ENCODE measurements at regions not wholly inside any gene's neighbourhood (a gene's known extent, or its start where the extent isn't known, plus 50 kb on each side); places are given as distances from the start of the nearest gene placed in this dataset.

- TF ChIP-seq CTCF (IDR thresholded peaks at IDR 0.05; ENCODE audit: borderline replicate concordance, control extremely low read depth, extremely low read depth, insufficient read depth, missing control alignments), result no peak
- in situ Hi-C loops (cut with MboI; ENCODE audit: low sequenced_read_pairs, unreplicated experiment), result no loop called here
- DNase-seq (ENCODE audit: low spot score), result peak; percentile 10
These were observed 325.4 kb downstream of the ZEB2 start for GRCh38 chr2:144194326-144195071.

DNA sequence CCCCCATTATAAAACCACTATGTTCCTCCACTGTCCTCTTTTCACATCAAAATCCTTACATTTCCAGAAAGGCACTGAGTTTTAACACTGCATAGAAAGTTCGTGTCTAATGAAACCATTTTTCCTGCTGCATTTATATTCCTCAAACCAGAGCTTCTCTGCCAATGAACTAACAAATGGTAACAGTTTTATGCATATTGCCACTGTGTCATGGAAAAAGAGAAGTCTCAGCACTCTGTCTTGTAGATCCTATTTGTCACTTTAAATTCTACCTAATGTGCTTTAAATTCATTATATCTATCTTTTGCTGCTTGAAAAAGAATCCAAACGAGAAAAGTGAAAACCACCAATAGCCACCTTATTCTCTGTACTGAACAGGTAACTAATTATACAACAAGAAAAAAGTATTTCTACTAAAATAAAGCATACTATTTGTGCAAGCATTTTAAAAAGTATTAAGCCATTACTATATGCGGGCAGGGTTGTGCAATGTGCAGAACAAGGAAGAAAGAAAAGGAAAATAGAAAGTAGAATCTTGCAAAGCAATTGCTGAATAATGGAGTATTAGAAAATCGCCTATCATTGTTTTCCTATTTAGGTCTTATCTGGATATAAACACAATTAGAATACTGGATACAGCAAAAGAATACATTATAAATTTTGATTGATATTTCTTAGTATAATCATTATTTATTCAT is 328.9 kb downstream of the ZEB2 start:
- no peak for TF ChIP-seq CTCF (IDR thresholded peaks at IDR 0.05; ENCODE audit: borderline replicate concordance, control extremely low read depth, extremely low read depth, insufficient read depth, missing control alignments)
- DNase-seq (ENCODE audit: low spot score), result no peak
- in situ Hi-C loops (cut with MboI; ENCODE audit: low sequenced_read_pairs, unreplicated experiment), result no loop called here

DNA sequence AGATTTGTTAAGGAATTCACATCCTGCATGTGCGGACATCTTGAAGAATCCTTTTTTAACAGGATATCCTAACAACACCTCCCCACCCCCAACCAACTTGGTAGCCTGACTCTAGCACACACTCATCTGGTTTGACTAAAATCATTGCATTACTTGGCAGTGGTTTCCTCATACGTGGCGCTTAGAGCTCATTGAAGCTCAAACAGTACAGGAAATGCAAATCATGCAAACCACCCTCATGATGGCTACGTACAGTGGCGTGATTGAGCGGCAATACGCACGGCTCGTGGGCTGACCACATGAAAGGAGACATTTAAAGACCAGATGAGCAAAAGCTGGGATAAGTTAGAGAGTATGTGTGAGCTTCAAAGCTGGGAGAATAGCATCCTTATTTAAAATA is 336.2 kb downstream of the ZEB2 start:
- in situ Hi-C loops (cut with MboI; ENCODE audit: low sequenced_read_pairs, unreplicated experiment), result no loop called here
- TF ChIP-seq CTCF (IDR thresholded peaks at IDR 0.05; ENCODE audit: borderline replicate concordance, control extremely low read depth, extremely low read depth, insufficient read depth, missing control alignments), result no peak
- DNase-seq (ENCODE audit: low spot score), result peak; percentile 25

DNA sequence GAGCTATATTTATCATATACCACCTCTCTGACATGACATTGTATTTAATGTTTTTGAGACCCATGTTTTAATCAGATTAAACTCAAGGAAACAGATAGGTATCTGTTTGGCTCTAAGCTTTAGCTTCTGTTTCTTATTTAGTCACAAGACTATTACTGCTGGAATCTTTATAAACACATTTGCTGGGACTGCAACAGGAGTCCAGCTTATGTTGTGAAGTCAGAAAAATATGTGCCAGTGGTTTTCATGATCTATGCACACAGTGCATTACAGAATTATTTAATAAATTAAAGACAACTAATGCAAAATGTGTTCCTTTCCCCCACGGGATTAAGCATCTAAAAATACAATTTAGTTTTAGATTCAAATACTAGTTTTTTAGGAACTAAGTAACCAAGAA is 338.9 kb downstream of the ZEB2 start:
- TF ChIP-seq CTCF (IDR thresholded peaks at IDR 0.05; ENCODE audit: borderline replicate concordance, control extremely low read depth, extremely low read depth, insufficient read depth, missing control alignments), result no peak
- no peak for DNase-seq (ENCODE audit: low spot score)
- in situ Hi-C loops (cut with MboI; ENCODE audit: low sequenced_read_pairs, unreplicated experiment), result no loop called here

- no peak for DNase-seq (ENCODE audit: low spot score)
- TF ChIP-seq CTCF (IDR thresholded peaks at IDR 0.05; ENCODE audit: borderline replicate concordance, control extremely low read depth, extremely low read depth, insufficient read depth, missing control alignments), result no peak
- in situ Hi-C loops (cut with MboI; ENCODE audit: low sequenced_read_pairs, unreplicated experiment), result no loop called here
These were observed 339.8 kb downstream of the ZEB2 start for GRCh38 chr2:144180131-144180530.

DNA sequence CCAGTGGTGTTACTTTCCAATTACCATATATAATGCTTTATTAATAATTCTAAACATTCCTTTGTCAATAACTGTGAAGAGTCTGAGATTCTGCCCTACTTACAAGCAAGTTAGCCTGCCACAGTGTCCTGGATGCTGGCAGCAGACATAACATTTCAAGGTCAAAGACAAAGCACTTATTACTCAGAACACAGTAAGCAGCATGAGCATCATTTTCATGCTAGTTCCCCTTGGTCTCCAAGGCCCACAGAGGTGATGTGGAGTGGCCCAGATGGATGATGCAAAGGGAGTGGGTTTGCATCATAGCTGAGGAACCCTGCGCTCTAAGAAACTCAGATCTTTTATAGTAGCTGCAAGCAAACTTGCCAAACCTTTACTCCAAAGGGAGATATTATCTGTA is 349.7 kb downstream of the ZEB2 start:
- in situ Hi-C loops (cut with MboI; ENCODE audit: low sequenced_read_pairs, unreplicated experiment), result no loop called here
- DNase-seq (ENCODE audit: low spot score), result no peak
- TF ChIP-seq CTCF (IDR thresholded peaks at IDR 0.05; ENCODE audit: borderline replicate concordance, control extremely low read depth, extremely low read depth, insufficient read depth, missing control alignments), result no peak
